ENCODE measurements at regions not wholly inside any gene's neighbourhood (a gene's known extent, or its start where the extent isn't known, plus 50 kb on each side); places are given as distances from the start of the nearest gene placed in this dataset.
A peak's percentile ranks its signal among the peaks of the same experiment; 100 is the strongest.
"Not testable (repeated sequence)": the region's sequence is repeated elsewhere in the genome, so short reads cannot be mapped to it uniquely, and the experiment has no call there.

- not testable (repeated sequence) for DNase-seq
Measured at GRCh38 chr11:67759321-67759720, 84.9 kb upstream of the ALDH3B2 start.

GRCh38 chr11:67758467-67758866 is 84.0 kb upstream of the ALDH3B2 start:
- DNase-seq: not testable (repeated sequence)

GRCh38 chr11:67758009-67758408 is 83.6 kb upstream of the ALDH3B2 start:
- not testable (repeated sequence) for DNase-seq

GRCh38 chr11:67753820-67754219 is 79.4 kb upstream of the ALDH3B2 start:
- DNase-seq: not testable (repeated sequence)

GRCh38 chr11:67745181-67745726 is 70.8 kb upstream of the ALDH3B2 start:
- no peak for DNase-seq

GRCh38 chr11:67744231-67744630 is 69.8 kb upstream of the ALDH3B2 start:
- DNase-seq: not testable (repeated sequence)

- not testable (repeated sequence) for DNase-seq
Measured at GRCh38 chr11:67738231-67738630, 63.8 kb upstream of the ALDH3B2 start.

- DNase-seq: not testable (repeated sequence)
Measured at GRCh38 chr11:67737562-67738080, 63.2 kb upstream of the ALDH3B2 start.

- peak; percentile 12 for DNase-seq
Measured at GRCh38 chr11:67732045-67732787, 57.8 kb upstream of the ALDH3B2 start.

GRCh38 chr11:67731583-67731982 is 57.2 kb upstream of the ALDH3B2 start:
- no peak for DNase-seq

- not testable (repeated sequence) for DNase-seq
Measured at GRCh38 chr11:67728163-67728571, 53.7 kb upstream of the ALDH3B2 start.

- not testable (repeated sequence) for DNase-seq
Measured at GRCh38 chr11:67727066-67728040, 52.9 kb upstream of the ALDH3B2 start.

All from NCI-H1092 treated with DMSO at 0.1 percent for 48 hours (cell line).